HepG2 (cell line): ENCODE measurements at regions not wholly inside any gene's neighbourhood (a gene's known extent, or its start where the extent isn't known, plus 50 kb on each side); places are given as distances from the start of the nearest gene placed in this dataset.

Experiments used
- ATAC-seq: fragments of 200-7000 bp; cut with Tn5 transposase; 3 replicates; pipeline ENCODE4 v1.9.1; 2020; ENCODE audit warnings: mild to moderate bottlenecking, moderate library complexity
- BruUV-seq: library from RNA; stranded (reverse); fragments of 400-500 nt; replicated peaks from 2 replicates; lab custom pipeline; 2021; lab: Mats Ljungman, UMichigan
- CTCF ChIA-PET: fragments of 300-600 bp; formaldehyde crosslinking; extraction: SDS; loops from one replicate; lab custom pipeline; 2021; ENCODE audit warnings: low total read pairs, inconsistent platforms, low intra/inter-chr PET ratio; lab: Yijun Ruan, JAX
- POLR2A ChIA-PET: fragments of 350-600 bp; sonication (Branson Sonifier 250); formaldehyde crosslinking; loops from one replicate; lab custom pipeline; 2020; ENCODE audit warnings: antibody characterized with exemption, inconsistent platforms; lab: Yijun Ruan, JAX
- DNase-seq: peaks from one replicate; pipeline ENCODE4 v3.0.0-alpha.2; 2015; ENCODE audit warnings: low spot score
- FAIRE-seq: peaks from 3 replicates; lab custom pipeline; 2011; peaks lifted over from hg19 to GRCh38; lab: Jason Lieb, UNC
- H2AFZ ChIP-seq: one replicate; pipeline ENCODE4 v1.6.1; 2011; ENCODE audit warnings: low read length, inconsistent platforms
- H3K27ac ChIP-seq: fragments of 300-600 bp; 3 replicates; pipeline ENCODE4 v1.8.0; 2011; ENCODE audit warnings: mixed run types, mild to moderate bottlenecking, mixed read lengths, low read length, inconsistent platforms; ENCODE audit not compliant: insufficient read depth; ENCODE audit errors: extremely low read length
- H3K27me3 ChIP-seq, 2 experiments: fragments of 200-600 bp in 1 of 2; 2 replicates in 1 of 2; 3 replicates in 1 of 2; pipeline versions ENCODE4 v1.6.0 to v1.8.0; 2011; ENCODE audit warnings: low read length in 2 of 2, mild to moderate bottlenecking in 2 of 2, moderate library complexity in 2 of 2, inconsistent platforms in 1 of 2; ENCODE audit not compliant: insufficient read depth in 2 of 2, control insufficient read depth in 1 of 2
- H3K36me3 ChIP-seq, 2 experiments: fragments of 200-600 bp in 1 of 2; replicated peaks in 1 of 2; 2 replicates in 1 of 2; 3 replicates in 1 of 2; pipeline versions ENCODE4 v1.5.1 to v1.8.0; 2011; ENCODE audit warnings: low read length in 2 of 2, inconsistent platforms in 1 of 2; ENCODE audit not compliant: insufficient read depth in 2 of 2, control insufficient read depth in 1 of 2
- H3K4me1 ChIP-seq: 2 replicates; pipeline ENCODE4 v1.5.1; 2012; ENCODE audit warnings: low read length, inconsistent platforms; ENCODE audit not compliant: insufficient read depth
- H3K4me2 ChIP-seq: 2 replicates; pipeline ENCODE4 v1.6.0; 2011; ENCODE audit warnings: low read depth, low read length, inconsistent platforms
- H3K4me3 ChIP-seq, 3 experiments: fragments of 200-600 bp in 1 of 3; sonication (generic), shearing (Covaris generic) in 1 of 3; replicated peaks in 1 of 3; 2 replicates each; pipeline ENCODE4 v1.5.1; 2011 to 2016; ENCODE audit warnings: low read length in 3 of 3, inconsistent platforms in 2 of 3, low read depth in 2 of 3, mild to moderate bottlenecking in 2 of 3, control low read depth in 1 of 3, mixed read lengths in 1 of 3; ENCODE audit not compliant: insufficient read depth in 1 of 3
- H3K79me2 ChIP-seq: one replicate; pipeline ENCODE4 v1.6.1; 2011; ENCODE audit warnings: low read length, inconsistent platforms; ENCODE audit not compliant: insufficient read depth
- H3K9ac ChIP-seq: 2 replicates; pipeline ENCODE4 v1.6.0; 2011; ENCODE audit warnings: mild to moderate bottlenecking, low read depth, low read length, inconsistent platforms; ENCODE audit not compliant: insufficient read depth
- H3K9me3 ChIP-seq: 2 replicates; pipeline ENCODE4 v1.5.1; 2012; ENCODE audit warnings: mild to moderate bottlenecking, low read length
- H4K20me1 ChIP-seq: 2 replicates; pipeline ENCODE4 v1.6.0; 2011; ENCODE audit warnings: inconsistent platforms, mild to moderate bottlenecking, low read length, moderate library complexity; ENCODE audit not compliant: insufficient read depth
- ETV5 ChIP-seq: IDR thresholded peaks from 2 replicates; pipeline ENCODE4 v1.6.1; 2018; ENCODE audit warnings: missing biosample characterization, missing genetic modification reagents, inconsistent platforms, borderline replicate concordance
- MAZ ChIP-seq, 2 experiments: sonication (generic) in 1 of 2; formaldehyde crosslinking in 1 of 2; IDR thresholded peaks; 2 replicates each; pipeline versions ENCODE4 v1.5.0 to v1.6.1; 2012 to 2020; ENCODE audit warnings: low read depth in 2 of 2, mild to moderate bottlenecking in 2 of 2, borderline replicate concordance in 1 of 2, improper control_type of control experiment in 1 of 2, low read length in 1 of 2, missing genetic modification reagents in 1 of 2, moderate library complexity in 1 of 2
- SIX4 ChIP-seq: sonication (generic); formaldehyde crosslinking; IDR thresholded peaks from 2 replicates; pipeline ENCODE4 v1.4.0; 2020; ENCODE audit warnings: missing genetic modification reagents
- ZNF563 ChIP-seq: sonication (generic); formaldehyde crosslinking; IDR thresholded peaks from 2 replicates; pipeline ENCODE4 v1.8.0; 2022; ENCODE audit warnings: mild to moderate bottlenecking, moderate library complexity, missing genetic modification reagents
- ZNF644 ChIP-seq: IDR thresholded peaks from 2 replicates; pipeline ENCODE4 v1.6.1; 2016; ENCODE audit warnings: low read depth
- ZUFSP ChIP-seq: sonication (generic); formaldehyde crosslinking; IDR thresholded peaks from 2 replicates; pipeline ENCODE4 v1.9.0; 2021; ENCODE audit warnings: missing genetic modification reagents, mild to moderate bottlenecking, borderline replicate concordance
- WGBS: methylation state at CpG from one replicate; pipeline ENCODE4 v1.1.6; 2017; ENCODE audit warnings: low lambda C conversion rate; 5-methylcytosine and 5-hydroxymethylcytosine counted together
- in situ Hi-C: cut with HindIII; loops from 2 replicates; pipeline ENCODE4 v1.10.0; 2017; ENCODE audit warnings: low pct_unique_long_range_greater_than_20kb; ENCODE audit not compliant: extremely low pct_ligation_motif_present
- intact Hi-C: fragments of 100-400 bp; cut with micrococcal nuclease; formaldehyde crosslinking; loops from one replicate; pipeline ENCODE4 v1.10.0; 2022; ENCODE audit not compliant: unreplicated experiment
- TF ChIP-seq, protein P1 (sequence below): conservative IDR thresholded peaks from 2 replicates; pipeline ENCODE4 v1.6.1; 2018; ENCODE audit warnings: missing genetic modification reagents

GRCh38 chr1:102630041-102630440 lies 478.3 kb downstream of the COL11A1 start:
- POLR2A ChIA-PET, result no interaction called here
- intact Hi-C loops, result no loop called here
- H3K9me3 ChIP-seq, result no peaks in the 10 kb centered on the region
- DNase-seq (no peak), ATAC-seq (no peak), FAIRE-seq (no peak)
- 0% methylated on average over 1 of the region's 1 CpG for WGBS
- no peak for TF ChIP-seq ZUFSP (CRISPR knock-in tag)
- no peak for TF ChIP-seq ZNF563 (CRISPR knock-in tag)
- no peak for TF ChIP-seq ZNF644
- TF ChIP-seq SIX4 (CRISPR knock-in tag), result no peak
- TF ChIP-seq, protein P1, sequence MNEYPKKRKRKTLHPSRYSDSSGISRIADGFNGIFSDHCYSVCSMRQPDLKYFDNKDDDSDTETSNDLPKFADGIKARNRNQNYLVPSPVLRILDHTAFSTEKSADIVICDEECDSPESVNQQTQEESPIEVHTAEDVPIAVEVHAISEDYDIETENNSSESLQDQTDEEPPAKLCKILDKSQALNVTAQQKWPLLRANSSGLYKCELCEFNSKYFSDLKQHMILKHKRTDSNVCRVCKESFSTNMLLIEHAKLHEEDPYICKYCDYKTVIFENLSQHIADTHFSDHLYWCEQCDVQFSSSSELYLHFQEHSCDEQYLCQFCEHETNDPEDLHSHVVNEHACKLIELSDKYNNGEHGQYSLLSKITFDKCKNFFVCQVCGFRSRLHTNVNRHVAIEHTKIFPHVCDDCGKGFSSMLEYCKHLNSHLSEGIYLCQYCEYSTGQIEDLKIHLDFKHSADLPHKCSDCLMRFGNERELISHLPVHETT, result no peak
- no peak for TF ChIP-seq ETV5 (CRISPR knock-in tag)
- no peak for TF ChIP-seq MAZ (IDR thresholded peaks at IDR 0.05; ENCODE audit: borderline replicate concordance, low read depth, low read length)
- TF ChIP-seq MAZ (CRISPR knock-in tag; IDR thresholded peaks at IDR 0.05; ENCODE audit: low read depth), result no peak
- H3K4me1 ChIP-seq, result no peaks in the 10 kb centered on the region
- H3K9ac ChIP-seq, result no peak overlapping the region
- H3K79me2 ChIP-seq, result no peaks in the 10 kb centered on the region
- no peak overlapping the region for H3K27ac ChIP-seq
- in situ Hi-C loops, result no loop called here
- no peak overlapping the region for H3K4me2 ChIP-seq
- H3K36me3 ChIP-seq, result no peaks in the 10 kb centered on the region
- H3K4me3 ChIP-seq, result no peak overlapping the region
- CTCF ChIA-PET, result no interaction called here
- no peaks in the 10 kb centered on the region for H3K27me3 ChIP-seq
- H4K20me1 ChIP-seq, result no peaks in the 10 kb centered on the region
- no TSS peak for BruUV-seq
- H2AFZ ChIP-seq, result no peak overlapping the region
